K562 (cell line): ENCODE measurements at regions not wholly inside any gene's neighbourhood (a gene's known extent, or its start where the extent isn't known, plus 50 kb on each side); places are given as distances from the start of the nearest gene placed in this dataset.

Experiments
- ATAC-seq: fragments of 200-7000 bp; cut with Tn5 transposase; 3 replicates; pipeline ENCODE4 v1.9.1; 2020; ENCODE audit warnings: moderate library complexity
- BruUV-seq: library from RNA; stranded (reverse); fragments of 400-500 nt; replicated peaks from 2 replicates; lab custom pipeline; 2021; lab: Mats Ljungman, UMichigan
- CTCF ChIA-PET: fragments of 300-600 bp; formaldehyde crosslinking; extraction: SDS; loops from one replicate; lab custom pipeline; 2021; ENCODE audit warnings: low intra/inter-chr PET ratio; lab: Yijun Ruan, JAX
- POLR2A ChIA-PET: fragments of 300-600, 350-650 bp; sonication (Branson Sonifier 250); formaldehyde crosslinking; extraction: SDS; loops from one replicate; lab custom pipeline; 2021; ENCODE audit warnings: antibody characterized with exemption, inconsistent platforms; lab: Yijun Ruan, JAX
- DNase-seq, 4 experiments: peaks; one replicate each; pipeline versions ENCODE4 v3.0.0 to v3.0.0-alpha.2; 2011 to 2018; ENCODE audit warnings: low spot score in 3 of 4, mixed read lengths in 3 of 4; ENCODE audit errors: extremely low read depth in 1 of 4
- FAIRE-seq: peaks from 2 replicates; lab custom pipeline; 2011; peaks lifted over from hg19 to GRCh38; lab: Jason Lieb, UNC
- H2AFZ ChIP-seq: 2 replicates; pipeline ENCODE4 v1.6.0; 2011; ENCODE audit warnings: low read depth, low read length, control low read depth, inconsistent platforms
- H3K27ac ChIP-seq: fragments of 200-600 bp; 3 replicates; pipeline ENCODE4 v1.8.0; 2011; ENCODE audit warnings: low read depth, mild to moderate bottlenecking, control low read depth, inconsistent platforms, low read length, moderate library complexity, mixed read lengths; ENCODE audit errors: extremely low read depth
- H3K27me3 ChIP-seq, 2 experiments: fragments of 300-600 bp in 1 of 2; 2 replicates in 1 of 2; 3 replicates in 1 of 2; pipeline versions ENCODE4 v1.6.0 to v1.8.0; 2011; ENCODE audit warnings: inconsistent platforms in 2 of 2, low read length in 2 of 2, mild to moderate bottlenecking in 1 of 2, mixed read lengths in 1 of 2, moderate library complexity in 1 of 2; ENCODE audit not compliant: control insufficient read depth in 2 of 2, insufficient read depth in 2 of 2
- H3K36me3 ChIP-seq: fragments of 300-600 bp; 3 replicates; pipeline ENCODE4 v1.8.0; 2011; ENCODE audit warnings: mild to moderate bottlenecking, low read length, inconsistent platforms; ENCODE audit not compliant: control insufficient read depth, insufficient read depth
- H3K4me1 ChIP-seq, 2 experiments: fragments of 200-600 bp in 1 of 2; replicated peaks in 1 of 2; 2 replicates in 1 of 2; 3 replicates in 1 of 2; pipeline versions ENCODE4 v1.5.1 to v1.8.0; 2011; ENCODE audit warnings: inconsistent platforms in 2 of 2, low read length in 2 of 2, mild to moderate bottlenecking in 1 of 2, mixed read lengths in 1 of 2, moderate library complexity in 1 of 2; ENCODE audit not compliant: control insufficient read depth in 2 of 2, insufficient read depth in 2 of 2
- H3K4me2 ChIP-seq: 2 replicates; pipeline ENCODE4 v1.6.1; 2011; ENCODE audit warnings: low read length, control low read depth, inconsistent platforms, mixed read lengths; ENCODE audit not compliant: insufficient read depth
- H3K4me3 ChIP-seq: fragments of 200-600 bp; sonication (generic), shearing (Covaris generic); 2 replicates; pipeline ENCODE4 v1.5.1; 2016; ENCODE audit warnings: control low read depth, inconsistent platforms
- H3K79me2 ChIP-seq: fragments of 200-600 bp; 3 replicates; pipeline ENCODE4 v1.8.0; 2011; ENCODE audit warnings: low read length, inconsistent platforms; ENCODE audit not compliant: control insufficient read depth, insufficient read depth
- H3K9ac ChIP-seq, 2 experiments: 2 replicates each; pipeline versions ENCODE4 v1.6.0 to v1.6.1; 2011; ENCODE audit warnings: low read depth in 2 of 2, low read length in 2 of 2, control low read depth in 1 of 2, inconsistent platforms in 1 of 2, mild to moderate bottlenecking in 1 of 2, mixed read lengths in 1 of 2; ENCODE audit not compliant: insufficient read depth in 1 of 2
- H3K9me1 ChIP-seq: one replicate; pipeline ENCODE4 v1.6.0; 2011; ENCODE audit warnings: inconsistent platforms, mild to moderate bottlenecking, low read length, moderate library complexity; ENCODE audit not compliant: control insufficient read depth, insufficient read depth
- H3K9me3 ChIP-seq: replicated peaks from 2 replicates; pipeline ENCODE4 v1.5.1; 2011; ENCODE audit warnings: low read depth, low read length, inconsistent platforms; ENCODE audit not compliant: control insufficient read depth, insufficient read depth
- H4K20me1 ChIP-seq: replicated peaks from 2 replicates; pipeline ENCODE4 v1.6.1; 2011; ENCODE audit warnings: low read length, inconsistent platforms, mixed read lengths; ENCODE audit not compliant: control insufficient read depth, insufficient read depth
- E2F8 ChIP-seq: fragments of 450-650 bp; IDR thresholded peaks from 2 replicates; pipeline ENCODE4 v1.7.1; 2018; ENCODE audit warnings: mild to moderate bottlenecking, low read depth; ENCODE audit not compliant: partially characterized antibody
- FUS ChIP-seq: fragments of 200-400 bp; formaldehyde crosslinking; optimal IDR thresholded peaks from 2 replicates; pipeline ENCODE3; 2017; ENCODE audit warnings: low read depth, low read length
- MAFF ChIP-seq: IDR thresholded peaks from 2 replicates; pipeline ENCODE4 v1.6.1; 2012; ENCODE audit warnings: low read length, improper control_type of control experiment
- MAFG ChIP-seq: fragments of 450-650 bp; conservative IDR thresholded peaks from 2 replicates; pipeline ENCODE4 v1.6.1; 2016; ENCODE audit warnings: missing genetic modification characterization, missing compliant biosample characterization
- MAFK ChIP-seq: IDR thresholded peaks from 2 replicates; pipeline ENCODE4 v1.6.1; 2011; ENCODE audit warnings: low read length, improper control_type of control experiment
- MED1 ChIP-seq: sonication (generic); formaldehyde crosslinking; IDR thresholded peaks from 2 replicates; pipeline ENCODE4 v1.8.1; 2023; ENCODE audit warnings: missing genetic modification reagents, borderline replicate concordance
- MEIS2 ChIP-seq: fragments of 450-650 bp; IDR thresholded peaks from 2 replicates; pipeline ENCODE4 v1.6.1; 2014; ENCODE audit warnings: mild to moderate bottlenecking; ENCODE audit not compliant: partially characterized antibody
- NFE2 ChIP-seq: IDR thresholded peaks from 2 replicates; pipeline ENCODE4 v1.6.1; 2014; ENCODE audit warnings: antibody characterized with exemption, low read depth
- NFE2L1 ChIP-seq: fragments of 450-650 bp; IDR thresholded peaks from 2 replicates; pipeline ENCODE4 v1.6.1; 2016; ENCODE audit warnings: missing genetic modification characterization, low read depth, mild to moderate bottlenecking, missing compliant biosample characterization, moderate library complexity, borderline replicate concordance
- NR2F6 ChIP-seq: fragments of 450-650 bp; formaldehyde crosslinking; IDR thresholded peaks from 2 replicates; pipeline ENCODE4 v1.4.0; 2020; ENCODE audit warnings: mild to moderate bottlenecking
- OTX1 ChIP-seq: fragments of 450-650 bp; formaldehyde crosslinking; IDR thresholded peaks from 2 replicates; pipeline ENCODE4 v1.4.0; 2022; ENCODE audit warnings: mild to moderate bottlenecking
- POLR3A ChIP-seq: IDR thresholded peaks from 2 replicates; pipeline ENCODE4 v1.6.1; 2011; ENCODE audit warnings: borderline replicate concordance, mild to moderate bottlenecking, moderate library complexity; ENCODE audit not compliant: insufficient read length, insufficient read depth; ENCODE audit errors: extremely low read depth
- USF2 ChIP-seq: sonication (generic); formaldehyde crosslinking; IDR thresholded peaks from 2 replicates; pipeline ENCODE4 v1.5.0; 2020; ENCODE audit warnings: missing genetic modification reagents
- ZBTB11 ChIP-seq, 3 experiments: fragments of 200-800 bp in 1 of 3; fragments of 250-450 bp in 1 of 3; fragments of 450-650 bp in 1 of 3; sonication (Bioruptor Pico) in 1 of 3; sonication (Bioruptor generic) in 1 of 3; formaldehyde crosslinking in 1 of 3; IDR thresholded peaks; 2 replicates each; pipeline versions ENCODE4 v1.6.1 to v1.8.0; 2016 to 2022; ENCODE audit warnings: mild to moderate bottlenecking in 2 of 3, missing genetic modification characterization in 2 of 3, missing compliant biosample characterization in 1 of 3, moderate library complexity in 1 of 3
- ZNF316 ChIP-seq: fragments of 450-650 bp; IDR thresholded peaks from 2 replicates; pipeline ENCODE4 v1.6.1; 2016
- WGBS: fragments of 100-300 bp; shearing (Covaris generic); methylation state at CpG from one replicate; pipeline ENCODE4 v1.1.6; 2016; ENCODE audit warnings: low coverage, mixed read lengths; ENCODE audit not compliant: insufficient coverage; ENCODE audit errors: missing lambda C conversion rate; 5-methylcytosine and 5-hydroxymethylcytosine counted together
- in situ Hi-C: fragments of 300-500 bp; cut with MboI; formaldehyde crosslinking; loops from 4 replicates; pipeline ENCODE4 v1.15.0; 2018; ENCODE audit warnings: inconsistent platforms, mixed read lengths
- intact Hi-C: fragments of 100-400 bp; cut with micrococcal nuclease; formaldehyde crosslinking; loops from 2 replicates; pipeline ENCODE4 v1.14.2; 2022

- FAIRE-seq (no peak), ATAC-seq (no peak), DNase-seq (no peak)
- POLR2A ChIA-PET: interaction anchor here (0.7 kb wide), 1 partner anchor 797 kb away, joined by 3 read pairs; no protein-coding TSS in a partner anchor
- intact Hi-C loops (no loop called here), in situ Hi-C loops (no loop called here)
- Histone ChIP-seq H4K20me1 (no peaks in the 10 kb centered on the region), H3K4me2 (no peak overlapping the region), H3K4me1 (no peaks in the 10 kb centered on the region), H3K4me3 (no peak overlapping the region), H3K9me3 (no peaks in the 10 kb centered on the region), H3K36me3 (no peaks in the 10 kb centered on the region), H2AFZ (no peak overlapping the region), H3K9ac (no peak overlapping the region), H3K79me2 (no peaks in the 10 kb centered on the region), H3K27ac (no peak overlapping the region), H3K9me1 (no peaks in the 10 kb centered on the region), H3K27me3 (no peaks in the 10 kb centered on the region)
- WGBS: 0% methylated on average over 4 of the region's 4 CpGs
- no TSS peak for BruUV-seq
- CTCF ChIA-PET: no interaction called here
- TF ChIP-seq MAFG (tag) (peak; percentile 66), ZBTB11 (CRISPR knock-in tag; IDR thresholded peaks at IDR 0.05) (no peak), E2F8 (no peak), ZNF316 (0 out of 2 replicates have a peak, but pooled peaks have one; percentile 24), USF2 (CRISPR knock-in tag) (no peak), NFE2L1 (peak; percentile 37; the same call in 1 of the 2 replicates), NFE2 (peak; percentile 63), MAFK (0 out of 2 replicates have a peak, but pooled peaks have one; percentile 9), MEIS2 (no peak), MED1 (CRISPR knock-in tag) (no peak), NR2F6 (CRISPR knock-in tag) (no peak), FUS (no peak), OTX1 (CRISPR knock-in tag) (no peak), MAFF (peak; percentile 57; the same call in 1 of the 2 replicates), POLR3A (no peak)
Measured at GRCh38 chr6:90907931-90908655, 321.2 kb upstream of the MAP3K7 start.
